Stimulated activated CD4-positive, alpha-beta T cell treated with anti-CD3 and anti-CD28 coated beads, TNF-alpha, amount 100 ng/mL, for 4 hours (primary cell): ENCODE measurements at regions not wholly inside any gene's neighbourhood (a gene's known extent, or its start where the extent isn't known, plus 50 kb on each side); places are given as distances from the start of the nearest gene placed in this dataset.

Source experiments
- DNase-seq, 3 experiments: peaks; one replicate each; pipeline ENCODE4 v3.0.0-alpha.2; 2020; ENCODE audit warnings: low read depth in 3 of 3

DNA sequence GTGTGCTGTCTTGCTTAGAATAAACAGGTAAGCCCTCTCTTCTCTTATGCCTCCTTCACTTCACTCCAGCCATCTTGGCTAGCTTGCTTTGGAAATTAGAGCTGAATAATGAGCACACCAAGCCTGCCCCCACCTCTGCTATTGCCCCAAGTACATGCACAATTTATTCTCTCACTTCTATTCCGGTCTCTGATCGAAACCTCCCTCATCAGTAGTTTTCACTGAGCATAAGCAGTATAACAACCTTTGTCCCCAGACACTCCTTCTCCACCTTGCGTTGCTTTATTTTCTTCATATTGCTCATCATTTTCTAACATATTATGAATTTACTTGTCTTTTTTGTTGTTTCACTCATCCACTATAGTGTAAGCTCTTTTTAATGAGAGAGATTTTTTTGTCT lies 253.4 kb downstream of the GXYLT1 start:
- no peak for DNase-seq

- DNase-seq = no peak
Observed at GRCh38 chr12:41888285-41888684, 256.4 kb downstream of the GXYLT1 start.

DNA sequence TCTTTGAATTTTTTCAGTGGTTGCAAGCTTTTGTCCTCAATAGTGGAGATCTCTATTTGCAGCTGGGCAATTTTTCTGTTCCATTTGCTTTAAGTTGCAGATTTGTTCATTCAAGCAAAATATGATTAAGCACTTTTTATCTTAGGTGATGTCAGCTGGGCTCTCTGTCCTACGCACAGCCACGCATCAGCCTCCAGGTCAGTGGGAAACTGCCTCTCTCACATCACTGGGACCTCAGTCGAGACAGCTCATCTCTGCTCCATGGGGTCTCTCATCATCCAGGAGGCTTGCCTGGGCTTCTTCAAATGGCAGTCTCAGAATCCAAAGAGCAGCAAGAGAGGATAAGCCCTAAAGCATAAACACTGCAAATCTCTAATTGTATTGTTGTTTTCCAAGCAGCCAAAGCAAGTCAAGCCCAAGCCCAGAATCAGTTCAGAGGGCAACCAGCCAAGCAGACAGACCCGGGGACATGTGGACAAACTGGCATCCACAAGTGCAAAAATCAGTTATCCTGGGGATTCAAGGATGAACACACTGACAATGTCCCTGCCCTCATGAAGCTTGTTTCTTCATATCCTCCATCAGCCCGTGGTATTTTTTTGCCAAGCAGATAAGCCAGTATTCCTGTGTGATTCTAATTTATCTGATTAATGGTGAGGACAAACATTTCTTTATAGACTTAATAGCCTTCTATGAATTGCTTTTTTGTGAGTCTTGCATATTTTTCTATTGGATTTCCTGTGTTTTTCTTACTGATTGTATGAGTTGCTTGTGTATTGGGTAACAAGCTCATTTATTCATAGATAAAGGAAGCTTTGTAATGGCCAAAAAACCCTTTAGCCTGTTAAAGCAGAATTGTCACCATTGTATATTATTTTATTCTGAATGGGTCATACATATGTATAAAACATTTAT lies 262.5 kb downstream of the GXYLT1 start:
- DNase-seq = no peak

DNA sequence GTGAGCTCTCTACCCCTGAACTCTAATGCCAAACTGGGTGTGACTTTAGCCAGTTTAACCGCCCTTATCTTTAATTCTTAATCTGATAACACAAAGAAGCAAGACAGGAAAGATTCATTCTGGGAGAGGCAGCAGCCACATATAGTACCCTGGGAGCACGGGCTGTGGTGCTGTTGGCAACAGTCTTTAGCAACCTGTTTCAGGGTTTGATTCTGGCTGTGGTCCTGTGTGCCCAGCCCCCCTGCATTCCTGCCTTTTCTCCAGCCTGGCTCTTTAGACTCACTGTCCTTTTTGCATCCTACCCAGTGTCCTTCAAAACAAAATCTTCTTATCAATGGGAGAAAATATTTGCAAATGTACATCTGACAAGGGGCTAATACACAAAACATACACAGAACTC lies 275.2 kb downstream of the GXYLT1 start:
- no peak for DNase-seq

DNA sequence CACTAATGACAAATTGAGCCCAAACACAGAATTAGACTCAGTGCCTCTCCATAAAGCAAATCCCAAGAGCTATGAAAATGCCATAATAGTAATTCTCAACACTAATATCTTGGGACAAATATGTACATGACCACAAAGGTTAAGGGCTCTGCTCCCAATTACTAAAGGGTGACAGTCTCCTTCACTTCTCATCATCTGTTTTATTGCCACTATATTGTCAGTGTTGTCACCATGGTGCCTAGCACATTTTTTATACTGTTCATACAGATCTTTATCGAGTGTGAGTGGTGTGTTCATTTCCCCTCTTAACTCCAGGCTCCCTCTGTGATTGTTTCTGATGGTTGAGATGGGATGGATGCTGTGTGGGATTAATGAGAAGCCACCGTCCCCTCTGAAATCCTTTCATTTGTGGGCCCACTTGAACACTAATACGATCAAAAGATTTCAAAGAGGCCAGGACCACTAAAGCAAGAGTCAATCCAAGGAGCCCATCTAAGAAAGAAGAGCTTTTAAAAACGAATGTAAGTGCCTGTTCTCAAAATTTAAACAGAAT lies 277.7 kb downstream of the GXYLT1 start:
- no peak for DNase-seq

DNA sequence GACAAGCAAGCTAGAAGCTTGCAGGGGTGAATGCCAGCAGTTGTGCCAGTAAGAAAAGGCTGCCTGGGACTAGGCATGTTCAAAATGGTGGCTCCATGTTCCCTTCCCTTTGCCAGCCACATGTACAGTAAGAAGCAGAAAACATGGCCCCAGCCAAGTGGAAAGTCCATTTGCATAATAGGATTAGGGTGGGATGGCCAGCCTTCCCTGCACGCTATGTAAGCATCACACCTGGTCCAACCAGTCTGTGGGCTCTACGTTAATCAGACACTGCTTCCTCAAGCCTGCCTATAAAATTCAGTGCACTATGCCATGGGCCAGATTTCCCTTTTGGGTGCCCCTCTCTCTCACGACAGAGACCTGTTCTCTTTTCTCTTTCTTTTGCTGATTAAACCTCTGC lies 288.4 kb downstream of the GXYLT1 start:
- DNase-seq = no peak

- no peak for DNase-seq
Observed at GRCh38 chr12:41850046-41850445, 294.6 kb downstream of the GXYLT1 start.

GRCh38 chr12:41846718-41847117 lies 298.0 kb downstream of the GXYLT1 start:
- no peak for DNase-seq

- no peak for DNase-seq
Observed at GRCh38 chr12:41836416-41836815, 308.3 kb downstream of the GXYLT1 start.

- DNase-seq = no peak
Observed at GRCh38 chr12:41835556-41835955, 309.1 kb downstream of the GXYLT1 start.

DNA sequence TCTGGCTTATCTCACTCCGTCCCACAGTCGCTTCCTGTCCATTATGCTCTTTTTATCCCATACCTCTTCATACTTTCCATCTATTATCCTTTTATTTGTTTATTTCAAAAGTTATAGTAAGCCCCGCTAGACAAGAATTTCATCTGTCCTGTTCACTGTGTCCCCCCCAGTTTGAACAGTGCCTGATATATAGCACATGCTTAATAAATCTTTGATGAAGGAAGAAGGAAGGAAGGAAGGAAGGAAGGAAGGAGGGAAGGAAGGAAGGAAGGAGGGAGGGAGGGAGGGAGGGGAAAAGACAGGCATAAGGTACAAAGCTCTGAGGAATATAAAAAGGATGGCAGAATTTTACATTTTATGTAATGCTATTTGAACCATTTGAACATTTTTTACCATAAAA lies 324.7 kb downstream of the GXYLT1 start:
- no peak for DNase-seq

- DNase-seq = no peak
Observed at GRCh38 chr12:41804026-41804425, 340.6 kb downstream of the GXYLT1 start.

- no peak for DNase-seq
Observed at GRCh38 chr12:41802803-41803202, 341.9 kb downstream of the GXYLT1 start.

DNA sequence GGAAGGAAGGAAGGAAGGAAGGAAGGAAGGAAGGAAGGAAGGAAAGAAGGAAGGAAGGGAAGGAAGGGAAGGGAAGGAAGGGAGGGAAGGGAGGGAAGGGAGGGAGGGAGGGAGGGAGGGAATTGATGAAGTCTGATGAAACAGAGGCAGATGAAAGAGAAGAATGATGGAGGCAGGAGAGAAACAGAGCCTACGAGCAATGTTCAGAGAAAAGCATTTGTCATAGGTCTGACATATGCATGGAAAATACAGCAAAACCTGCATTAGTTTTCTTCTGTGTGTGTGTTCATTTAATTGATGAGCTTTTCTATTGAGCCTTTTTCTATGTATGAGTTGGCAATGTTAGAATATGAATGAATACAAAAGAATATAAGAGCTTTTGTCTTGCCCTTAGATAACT lies 343.4 kb downstream of the GXYLT1 start:
- DNase-seq = no peak

DNA sequence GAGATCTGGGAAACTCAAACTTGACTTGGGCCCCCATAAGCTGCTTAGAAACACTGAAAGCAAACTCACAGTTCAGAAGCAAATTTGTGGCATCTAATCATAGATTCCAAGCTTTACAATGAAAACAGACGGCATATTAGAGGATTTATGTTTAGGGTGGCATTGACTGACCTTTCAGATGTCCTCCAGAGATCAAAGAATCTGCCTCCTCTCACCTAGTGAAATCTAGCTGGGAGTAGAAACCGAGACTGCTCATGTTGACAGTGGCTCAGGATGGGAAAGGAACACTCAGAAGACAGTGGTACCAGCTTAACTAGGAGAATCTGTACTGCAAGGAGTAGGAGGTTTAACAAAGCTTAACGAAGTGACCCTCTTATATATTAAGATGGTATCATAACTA lies 345.0 kb downstream of the GXYLT1 start:
- DNase-seq = no peak

GRCh38 chr12:41795910-41796309 lies 348.8 kb downstream of the GXYLT1 start:
- DNase-seq = no peak

DNA sequence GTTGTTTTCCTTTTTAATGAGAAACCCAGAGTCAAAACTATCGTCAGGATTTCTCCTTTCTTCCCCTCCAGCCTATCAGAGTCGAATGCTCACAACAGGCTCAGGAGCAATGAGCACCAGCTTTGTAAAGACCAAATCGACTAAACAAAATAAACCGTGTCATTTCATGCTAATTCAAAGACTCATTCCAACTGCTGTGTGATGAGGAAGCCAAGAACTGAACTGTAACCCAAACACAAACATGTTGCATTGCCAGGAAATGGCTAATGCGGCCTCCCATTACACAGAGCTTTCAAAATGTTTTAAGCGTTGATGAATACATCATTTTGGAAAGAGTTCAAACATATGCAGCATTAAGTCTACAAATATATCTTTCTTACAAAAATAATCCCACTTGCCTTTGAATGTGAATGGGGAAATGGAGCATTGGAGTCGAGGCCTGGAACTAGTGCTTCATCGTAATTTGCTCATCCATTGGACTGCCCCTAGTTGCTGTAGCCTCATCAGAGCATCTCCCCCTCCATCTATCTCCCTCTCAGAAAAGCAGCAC lies 349.5 kb downstream of the GXYLT1 start:
- no peak for DNase-seq

DNA sequence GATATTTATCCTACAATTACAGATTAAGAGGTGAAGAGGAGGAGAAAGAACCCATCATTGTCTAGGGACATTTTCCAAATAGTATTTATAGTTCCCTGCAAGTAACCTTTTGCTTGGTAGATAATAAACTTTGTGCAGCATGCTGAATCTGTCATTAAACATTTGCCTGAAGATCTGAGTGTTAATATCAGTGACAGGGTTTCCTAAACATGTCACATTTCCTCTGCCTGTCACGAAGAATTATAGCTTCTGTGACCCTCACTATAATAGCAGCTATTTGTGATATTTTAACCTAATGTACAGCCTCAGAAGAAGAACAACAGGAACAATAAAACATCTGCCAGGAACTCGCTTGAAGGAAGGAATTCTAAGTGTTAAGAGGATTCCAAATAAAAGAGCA lies 350.3 kb downstream of the GXYLT1 start:
- DNase-seq = no peak

GRCh38 chr12:41784957-41785356 lies 359.7 kb downstream of the GXYLT1 start:
- DNase-seq = no peak

DNA sequence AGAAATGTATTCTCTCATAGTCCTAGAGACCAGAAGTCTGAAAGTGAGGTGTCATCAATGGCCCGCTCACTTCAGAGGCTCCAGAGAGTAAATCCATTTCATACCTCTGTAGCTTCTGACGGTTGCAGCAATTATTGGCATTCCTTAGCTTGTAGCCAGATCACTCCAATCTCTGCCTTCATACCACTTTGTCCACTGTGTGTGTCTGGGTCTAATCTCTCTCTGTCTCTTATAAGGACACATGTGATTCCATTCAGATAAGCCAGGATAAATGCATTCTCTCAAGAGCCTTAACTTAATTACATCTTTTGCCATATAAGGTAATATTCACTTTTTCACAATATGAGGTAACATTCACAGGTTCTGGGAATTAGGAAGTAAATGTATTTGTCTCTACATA lies 365.7 kb downstream of the GXYLT1 start:
- no peak for DNase-seq

GRCh38 chr12:41777064-41777790 lies 367.4 kb downstream of the GXYLT1 start:
- no peak for DNase-seq

DNA sequence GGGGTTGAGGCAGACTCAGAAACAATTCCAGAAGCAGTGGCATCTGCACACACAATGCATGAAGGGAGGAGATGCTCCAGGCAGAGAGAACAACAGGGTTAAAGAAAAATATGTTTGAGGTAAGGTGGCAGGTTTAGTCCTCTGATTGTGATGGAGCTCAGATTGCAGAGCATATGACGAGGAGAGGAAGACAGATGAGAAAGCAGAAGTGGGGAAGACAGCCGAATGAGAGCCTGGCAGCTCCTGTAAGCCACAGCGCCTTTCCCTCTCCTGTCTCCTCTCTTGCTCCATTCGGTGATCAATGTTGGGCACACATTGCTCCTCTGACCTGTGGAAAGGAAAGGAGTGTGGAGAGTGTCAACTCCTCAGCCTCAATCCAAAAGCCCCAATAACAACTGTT lies 372.2 kb downstream of the GXYLT1 start:
- no peak for DNase-seq

GRCh38 chr12:41769810-41770209 lies 374.9 kb downstream of the GXYLT1 start:
- no peak for DNase-seq
